Spleen (tissue), 7 donors: ENCODE measurements at regions not wholly inside any gene's neighbourhood (a gene's known extent, or its start where the extent isn't known, plus 50 kb on each side); places are given as distances from the start of the nearest gene placed in this dataset.

Experiments used
- POLR2A ChIP-seq, 3 donors: fragments of 450-650 bp; IDR thresholded peaks; one replicate each; pipeline ENCODE4 v1.5.1; 2017; ENCODE audit warnings: antibody characterized with exemption in 3 of 3, mild to moderate bottlenecking in 1 of 3
- POLR2AphosphoS5 ChIP-seq, 3 donors: sonication (generic); formaldehyde crosslinking; IDR thresholded peaks; one replicate each; pipeline ENCODE4 v1.5.1; 2017; ENCODE audit warnings: antibody characterized with exemption in 3 of 3
- TF ChIP-seq, protein P1 (sequence below), 11 experiments: fragments of 200-600 bp in 7 of 11; fragments of 450-650 bp in 4 of 11; sonication (generic) in 4 of 11; IDR thresholded peaks in 8 of 11; conservative IDR thresholded peaks in 3 of 11; 1 replicate in 7 of 11; 2 replicates in 4 of 11; pipeline versions ENCODE4 v1.4.0 to v1.8.0; 2016 to 2021; ENCODE audit warnings: antibody characterized with exemption in 11 of 11, inconsistent platforms in 4 of 11, mild to moderate bottlenecking in 1 of 11
- donor health status: DM: no; HTN: no; CAD: no; lungs with moderate emphysema.
- donor health status: DM: no; HTN: no; CAD: no.
- donor health status: DM: no; HTN: no; CAD: no.

- TF ChIP-seq POLR2A (IDR thresholded peaks at IDR 0.05): no peak
- no peak for TF ChIP-seq POLR2AphosphoS5 (IDR thresholded peaks at IDR 0.05)
- TF ChIP-seq, protein P1, sequence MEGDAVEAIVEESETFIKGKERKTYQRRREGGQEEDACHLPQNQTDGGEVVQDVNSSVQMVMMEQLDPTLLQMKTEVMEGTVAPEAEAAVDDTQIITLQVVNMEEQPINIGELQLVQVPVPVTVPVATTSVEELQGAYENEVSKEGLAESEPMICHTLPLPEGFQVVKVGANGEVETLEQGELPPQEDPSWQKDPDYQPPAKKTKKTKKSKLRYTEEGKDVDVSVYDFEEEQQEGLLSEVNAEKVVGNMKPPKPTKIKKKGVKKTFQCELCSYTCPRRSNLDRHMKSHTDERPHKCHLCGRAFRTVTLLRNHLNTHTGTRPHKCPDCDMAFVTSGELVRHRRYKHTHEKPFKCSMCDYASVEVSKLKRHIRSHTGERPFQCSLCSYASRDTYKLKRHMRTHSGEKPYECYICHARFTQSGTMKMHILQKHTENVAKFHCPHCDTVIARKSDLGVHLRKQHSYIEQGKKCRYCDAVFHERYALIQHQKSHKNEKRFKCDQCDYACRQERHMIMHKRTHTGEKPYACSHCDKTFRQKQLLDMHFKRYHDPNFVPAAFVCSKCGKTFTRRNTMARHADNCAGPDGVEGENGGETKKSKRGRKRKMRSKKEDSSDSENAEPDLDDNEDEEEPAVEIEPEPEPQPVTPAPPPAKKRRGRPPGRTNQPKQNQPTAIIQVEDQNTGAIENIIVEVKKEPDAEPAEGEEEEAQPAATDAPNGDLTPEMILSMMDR (IDR thresholded peaks at IDR 0.05 in 8 of 11, conservative IDR thresholded peaks at IDR 0.05 in 3 of 11): no peak
Observed at GRCh38 chr13:83536153-83536552, 346.1 kb downstream of the SLITRK1 start.
